H1 (cell line): ENCODE measurements at regions not wholly inside any gene's neighbourhood (a gene's known extent, or its start where the extent isn't known, plus 50 kb on each side); places are given as distances from the start of the nearest gene placed in this dataset.

Experiments
- CTCF ChIA-PET: fragments of 300-600 bp; sonication (Branson Sonifier 250); formaldehyde crosslinking; loops from one replicate; lab custom pipeline; 2021; ENCODE audit not compliant: partially characterized antibody; lab: Charles Lee
- POLR2A ChIA-PET: fragments of 300-600 bp; sonication (Branson Sonifier 250); formaldehyde crosslinking; loops from one replicate; lab custom pipeline; 2021; ENCODE audit warnings: inconsistent platforms; ENCODE audit not compliant: partially characterized antibody; lab: Charles Lee
- DNase-seq, 2 experiments: peaks; one replicate each; pipeline versions ENCODE4 v3.0.0 to v3.0.0-alpha.2; 2010 to 2022; ENCODE audit warnings: low spot score in 2 of 2, low read depth in 1 of 2, mixed read lengths in 1 of 2
- FAIRE-seq: peaks from 2 replicates; lab custom pipeline; 2011; peaks lifted over from hg19 to GRCh38; lab: Jason Lieb, UNC
- H2AFZ ChIP-seq: 2 replicates; pipeline ENCODE4 v1.8.1; 2012; ENCODE audit warnings: low read length, inconsistent platforms
- H2AK5ac ChIP-seq: 2 replicates; pipeline ENCODE4 v1.6.1; 2013; ENCODE audit warnings: low read depth, low read length
- H2BK120ac ChIP-seq: replicated peaks from 2 replicates; pipeline ENCODE3; 2013; ENCODE audit warnings: low read depth, low read length, inconsistent platforms
- H2BK12ac ChIP-seq: 2 replicates; pipeline ENCODE4 v1.6.1; 2013; ENCODE audit warnings: low read depth, low read length
- H2BK15ac ChIP-seq: 2 replicates; pipeline ENCODE4 v1.6.1; 2013; ENCODE audit warnings: low read length
- H2BK20ac ChIP-seq: 2 replicates; pipeline ENCODE4 v1.6.1; 2013; ENCODE audit warnings: low read length
- H2BK5ac ChIP-seq: 2 replicates; pipeline ENCODE4 v1.6.1; 2013; ENCODE audit warnings: low read depth, low read length
- H3K14ac ChIP-seq: 2 replicates; pipeline ENCODE4 v1.6.1; 2013; ENCODE audit warnings: inconsistent platforms; ENCODE audit not compliant: insufficient read length
- H3K18ac ChIP-seq: 2 replicates; pipeline ENCODE4 v1.6.1; 2013; ENCODE audit warnings: low read length; ENCODE audit errors: extremely low read depth
- H3K23ac ChIP-seq: 2 replicates; pipeline ENCODE4 v1.6.1; 2013; ENCODE audit warnings: inconsistent platforms; ENCODE audit not compliant: insufficient read length
- H3K23me2 ChIP-seq: 2 replicates; pipeline ENCODE4 v1.6.1; 2013; ENCODE audit warnings: low read depth, low read length
- H3K27ac ChIP-seq: 2 replicates; pipeline ENCODE4 v1.6.1; 2011; ENCODE audit warnings: low read depth, low read length, inconsistent platforms
- H3K27me3 ChIP-seq, 4 experiments: replicated peaks in 1 of 4; 1 replicate in 1 of 4; 2 replicates in 3 of 4; pipeline versions ENCODE4 v1.6.1 to v1.8.1; 2011 to 2013; ENCODE audit warnings: low read length in 3 of 4, mild to moderate bottlenecking in 3 of 4, inconsistent platforms in 2 of 4, mixed read lengths in 2 of 4, moderate library complexity in 1 of 4; ENCODE audit not compliant: control insufficient read depth in 3 of 4, insufficient read depth in 3 of 4; ENCODE audit errors: extremely low read depth in 1 of 4
- H3K36me3 ChIP-seq, 4 experiments: 2 replicates each; pipeline versions ENCODE4 v1.6.1 to v1.8.1; 2011 to 2013; ENCODE audit warnings: mild to moderate bottlenecking in 4 of 4, low read length in 3 of 4, moderate library complexity in 2 of 4, control low read depth in 1 of 4, inconsistent platforms in 1 of 4; ENCODE audit not compliant: insufficient read depth in 4 of 4, control insufficient read depth in 2 of 4
- H3K4ac ChIP-seq: replicated peaks from 2 replicates; pipeline ENCODE3; 2013; ENCODE audit warnings: low read length, low read depth, mixed read lengths, inconsistent platforms; ENCODE audit not compliant: insufficient read length
- H3K4me1 ChIP-seq, 4 experiments: replicated peaks in 1 of 4; 1 replicate in 1 of 4; 2 replicates in 3 of 4; pipeline versions ENCODE4 v1.6.1 to v1.8.1; 2011 to 2013; ENCODE audit warnings: low read length in 3 of 4, inconsistent platforms in 2 of 4, mixed read lengths in 1 of 4; ENCODE audit not compliant: insufficient read depth in 4 of 4, control insufficient read depth in 3 of 4
- H3K4me2 ChIP-seq, 2 experiments: 2 replicates each; pipeline versions ENCODE4 v1.6.1 to v1.8.1; 2011 to 2013; ENCODE audit warnings: low read depth in 2 of 2, low read length in 2 of 2, control low read depth in 1 of 2, inconsistent platforms in 1 of 2, mild to moderate bottlenecking in 1 of 2; ENCODE audit not compliant: insufficient read depth in 1 of 2
- H3K4me3 ChIP-seq, 4 experiments: fragments of 200-600, 300-600 bp in 1 of 4; sonication (generic), shearing (Covaris generic), sonication (Bioruptor Twin) in 1 of 4; 2 replicates each; pipeline versions ENCODE4 v1.5.1 to v1.8.1; 2011 to 2016; ENCODE audit warnings: low read length in 4 of 4, low read depth in 3 of 4, control low read depth in 2 of 4, inconsistent platforms in 2 of 4, mild to moderate bottlenecking in 2 of 4, mixed read lengths in 1 of 4, moderate library complexity in 1 of 4; ENCODE audit not compliant: insufficient read depth in 2 of 4; ENCODE audit errors: extremely low read depth in 1 of 4
- H3K56ac ChIP-seq: replicated peaks from 2 replicates; pipeline ENCODE3; 2013; ENCODE audit warnings: low read depth, mild to moderate bottlenecking, mixed read lengths, low read length, inconsistent platforms; ENCODE audit not compliant: insufficient read length
- H3K79me1 ChIP-seq: 2 replicates; pipeline ENCODE4 v1.6.1; 2013; ENCODE audit warnings: low read depth, low read length, control low read depth
- H3K79me2 ChIP-seq, 2 experiments: 2 replicates each; pipeline versions ENCODE4 v1.6.1 to v1.8.1; 2012 to 2013; ENCODE audit warnings: low read length in 2 of 2, mild to moderate bottlenecking in 2 of 2, inconsistent platforms in 1 of 2; ENCODE audit not compliant: insufficient read depth in 2 of 2, control insufficient read depth in 1 of 2
- H3K9ac ChIP-seq, 4 experiments: replicated peaks in 1 of 4; 1 replicate in 1 of 4; 2 replicates in 3 of 4; pipeline versions ENCODE4 v1.6.1 to v1.8.1; 2011 to 2013; ENCODE audit warnings: low read depth in 3 of 4, low read length in 3 of 4, control low read depth in 2 of 4, mild to moderate bottlenecking in 2 of 4, moderate library complexity in 2 of 4, inconsistent platforms in 1 of 4; ENCODE audit errors: extremely low read depth in 1 of 4
- H3K9me3 ChIP-seq, 2 experiments: 2 replicates each; pipeline versions ENCODE4 v1.6.1 to v1.8.1; 2012 to 2013; ENCODE audit warnings: mild to moderate bottlenecking in 2 of 2, moderate library complexity in 2 of 2, control low read depth in 1 of 2, inconsistent platforms in 1 of 2, low read depth in 1 of 2, low read length in 1 of 2, mixed read lengths in 1 of 2; ENCODE audit not compliant: insufficient read depth in 2 of 2
- H4K20me1 ChIP-seq, 2 experiments: replicated peaks in 1 of 2; 2 replicates each; pipeline versions ENCODE3 to v1.8.1; 2011 to 2013; ENCODE audit warnings: inconsistent platforms in 2 of 2, low read length in 2 of 2, mild to moderate bottlenecking in 1 of 2; ENCODE audit not compliant: insufficient read depth in 2 of 2, control insufficient read depth in 1 of 2
- H4K5ac ChIP-seq: 2 replicates; pipeline ENCODE4 v1.6.1; 2013; ENCODE audit warnings: low read length, low read depth, mixed read lengths, inconsistent platforms; ENCODE audit not compliant: insufficient read length
- H4K8ac ChIP-seq: 2 replicates; pipeline ENCODE4 v1.8.0; 2013; ENCODE audit warnings: mild to moderate bottlenecking, moderate library complexity, low read length, inconsistent platforms; ENCODE audit not compliant: insufficient read depth; ENCODE audit errors: extremely low read depth
- H4K91ac ChIP-seq: replicated peaks from 2 replicates; pipeline ENCODE3; 2013; ENCODE audit warnings: low read length, mixed read lengths, inconsistent platforms; ENCODE audit not compliant: insufficient read length
- TCF12 ChIP-seq: IDR thresholded peaks from 2 replicates; pipeline ENCODE4 v1.6.1; 2011; ENCODE audit warnings: low read depth, mild to moderate bottlenecking, low read length
- WGBS, 2 experiments: shearing (Covaris generic) in 1 of 2; methylation state at CpG; one replicate each; pipeline versions ENCODE4 v1.1.6 to v1.1.7; 2013 to 2015; ENCODE audit warnings: low lambda C conversion rate in 2 of 2, mixed read lengths in 2 of 2, inconsistent platforms in 1 of 2, low coverage in 1 of 2, missing lambda C conversion rate in 1 of 2; ENCODE audit not compliant: insufficient replicate concordance in 2 of 2, insufficient coverage in 1 of 2, insufficient read length in 1 of 2; ENCODE audit errors: extremely low coverage in 1 of 2, missing lambda C conversion rate in 1 of 2; 5-methylcytosine and 5-hydroxymethylcytosine counted together

- Histone ChIP-seq H3K18ac (no peak overlapping the region), H3K36me3 (no peaks in the 10 kb centered on the region), H2BK12ac (no peak overlapping the region), H3K27ac (no peak overlapping the region), H3K79me1 (no peaks in the 10 kb centered on the region), H2BK120ac (no peak overlapping the region), H3K4me3 (no peak overlapping the region), H2BK20ac (no peak overlapping the region), H3K79me2 (no peaks in the 10 kb centered on the region), H3K9me3 (no peaks in the 10 kb centered on the region), H3K4me2 (no peak overlapping the region), H3K9ac (no peak overlapping the region), H3K23me2 (no peaks in the 10 kb centered on the region), H3K4ac (no peak overlapping the region), H4K91ac (no peak overlapping the region), H4K20me1 (no peaks in the 10 kb centered on the region), H2AFZ (no peak overlapping the region), H4K8ac (no peak overlapping the region), H2BK15ac (no peak overlapping the region), H2BK5ac (no peak overlapping the region), H4K5ac (no peak overlapping the region), H2AK5ac (no peak overlapping the region), H3K4me1 (no peaks in the 10 kb centered on the region), H3K56ac (no peak overlapping the region), H3K23ac (no peak overlapping the region), H3K14ac (no peak overlapping the region), H3K27me3 (no peaks in the 10 kb centered on the region)
- DNase-seq (no peak), FAIRE-seq (no peak)
- ChIA-PET POLR2A (no interaction called here), CTCF (no interaction called here)
- WGBS, 2 experiments, result 77% methylated on average over 3 of the region's 3 CpGs; no CpG with 5 or more reads in 1 of the 2 experiments
- TF ChIP-seq TCF12, result no peak
Observed at GRCh38 chrX:25198891-25199290, 183.1 kb upstream of the ARX start.
